Naive thymus-derived CD4-positive, alpha-beta T cell (primary cell): ENCODE measurements at regions not wholly inside any gene's neighbourhood (a gene's known extent, or its start where the extent isn't known, plus 50 kb on each side); places are given as distances from the start of the nearest gene placed in this dataset.

Experiments
- ATAC-seq: fragments of 150-1000 bp; cut with Tn5 transposase; 2 replicates; pipeline ENCODE4 v1.10.0; 2021; ENCODE audit warnings: mild to moderate bottlenecking, moderate library complexity
- CTCF ChIA-PET: fragments of 350-600 bp; sonication (Branson Sonifier 250); formaldehyde crosslinking; loops from one replicate; lab custom pipeline; 2021; ENCODE audit warnings: antibody characterized with exemption; lab: Charles Lee
- POLR2A ChIA-PET: fragments of 350-600 bp; sonication (Branson Sonifier 250); formaldehyde crosslinking; loops from one replicate; lab custom pipeline; 2021; ENCODE audit warnings: antibody characterized with exemption, inconsistent platforms; lab: Charles Lee
- DNase-seq, 9 donors: peaks; one replicate each; pipeline versions ENCODE4 v3.0.0 to v3.0.0-alpha.2; 2020 to 2022; ENCODE audit warnings: mixed read lengths in 1 of 9
- H3K27ac ChIP-seq: one replicate; pipeline ENCODE4 v1.7.0; 2013; ENCODE audit warnings: mild to moderate bottlenecking, low read depth, low read length, moderate library complexity
- H3K27me3 ChIP-seq, 2 donors: one replicate each; pipeline ENCODE4 v1.7.0; 2013; ENCODE audit warnings: low read length in 2 of 2, mild to moderate bottlenecking in 2 of 2, moderate library complexity in 2 of 2; ENCODE audit not compliant: control insufficient read depth in 2 of 2, insufficient read depth in 2 of 2
- H3K36me3 ChIP-seq, 3 experiments: 1 replicate in 2 of 3; 2 replicates in 1 of 3; pipeline ENCODE4 v1.7.0; 2013; ENCODE audit warnings: low read length in 3 of 3, mild to moderate bottlenecking in 3 of 3, moderate library complexity in 1 of 3; ENCODE audit not compliant: insufficient read depth in 3 of 3, control insufficient read depth in 2 of 3
- H3K4me1 ChIP-seq, 2 donors: one replicate each; pipeline ENCODE4 v1.7.0; 2013; ENCODE audit warnings: low read length in 2 of 2, mild to moderate bottlenecking in 2 of 2, moderate library complexity in 1 of 2; ENCODE audit not compliant: control insufficient read depth in 2 of 2, insufficient read depth in 2 of 2
- H3K4me3 ChIP-seq: 2 replicates; pipeline ENCODE4 v1.7.0; 2013; ENCODE audit warnings: mild to moderate bottlenecking, low read length
- H3K9me3 ChIP-seq, 3 experiments: 1 replicate in 2 of 3; 2 replicates in 1 of 3; pipeline ENCODE4 v1.7.0; 2013; ENCODE audit warnings: low read length in 3 of 3; ENCODE audit not compliant: control insufficient read depth in 2 of 3
- H3K27ac Mint-ChIP-seq, 9 donors: one replicate each; pipeline ENCODE4 v1.8.0; 2020 to 2022; ENCODE audit warnings: mixed read lengths in 9 of 9, mild to moderate bottlenecking in 8 of 9, moderate library complexity in 5 of 9, inconsistent platforms in 2 of 9
- H3K27me3 Mint-ChIP-seq, 5 donors: one replicate each; pipeline ENCODE4 v1.8.0; 2021 to 2022; ENCODE audit warnings: mixed read lengths in 5 of 5, mild to moderate bottlenecking in 1 of 5
- H3K36me3 Mint-ChIP-seq, 5 donors: one replicate each; pipeline ENCODE4 v1.8.0; 2020 to 2022; ENCODE audit warnings: mixed read lengths in 5 of 5, mild to moderate bottlenecking in 3 of 5, inconsistent platforms in 1 of 5
- H3K4me1 Mint-ChIP-seq, 7 donors: one replicate each; pipeline ENCODE4 v1.8.0; 2020 to 2022; ENCODE audit warnings: mixed read lengths in 7 of 7, mild to moderate bottlenecking in 3 of 7, inconsistent platforms in 1 of 7
- H3K4me3 Mint-ChIP-seq, 10 donors: one replicate each; pipeline ENCODE4 v1.8.0; 2020 to 2022; ENCODE audit warnings: mild to moderate bottlenecking in 10 of 10, mixed read lengths in 10 of 10, moderate library complexity in 6 of 10, inconsistent platforms in 2 of 10
- H3K9me3 Mint-ChIP-seq, 11 donors: one replicate each; pipeline ENCODE4 v1.8.0; 2020 to 2022; ENCODE audit warnings: mixed read lengths in 11 of 11, mild to moderate bottlenecking in 4 of 11, inconsistent platforms in 1 of 11, moderate library complexity in 1 of 11
- intact Hi-C, 2 donors: fragments of 100-400 bp; cut with micrococcal nuclease; formaldehyde crosslinking; loops; one replicate each; pipeline ENCODE4 v1.15.1; 2023

GRCh38 chr13:90455067-90455466 is 892.4 kb upstream of the MIR17HG start:
- DNase-seq (no peak), ATAC-seq (no peak)
- Histone ChIP-seq H3K4me3 (no peak overlapping the region), H3K36me3 (no peaks in the 10 kb centered on the region), H3K4me1 (no peaks in the 10 kb centered on the region), H3K27me3 (no peaks in the 10 kb centered on the region), H3K27ac (no peak overlapping the region), H3K9me3 (no peaks in the 10 kb centered on the region)
- H3K27ac Mint-ChIP-seq: no peak overlapping the region
- H3K27me3 Mint-ChIP-seq: no peaks in the 10 kb centered on the region
- peaks cover 0 to 12% (median 2%) of the 10 kb centered on the region in 11 donors for H3K9me3 Mint-ChIP-seq
- no peaks in the 10 kb centered on the region for H3K4me1 Mint-ChIP-seq
- H3K36me3 Mint-ChIP-seq: no peaks in the 10 kb centered on the region
- no peak overlapping the region for H3K4me3 Mint-ChIP-seq
- POLR2A ChIA-PET: no interaction called here
- intact Hi-C loops: no loop called here
- CTCF ChIA-PET: no interaction called here

GRCh38 chr13:90455823-90456222 is 891.7 kb upstream of the MIR17HG start:
- ATAC-seq (no peak), DNase-seq (no peak)
- no peaks in the 10 kb centered on the region for H3K27me3 Mint-ChIP-seq
- H3K27ac ChIP-seq: no peak overlapping the region
- no peak overlapping the region for H3K27ac Mint-ChIP-seq
- H3K9me3 ChIP-seq: no peaks in the 10 kb centered on the region
- H3K36me3 Mint-ChIP-seq: no peaks in the 10 kb centered on the region
- no peak overlapping the region for H3K4me3 ChIP-seq
- intact Hi-C loops: no loop called here
- ChIA-PET CTCF (no interaction called here), POLR2A (no interaction called here)
- H3K4me1 ChIP-seq: no peaks in the 10 kb centered on the region
- peaks cover 0 to 12% (median 2%) of the 10 kb centered on the region in 11 donors for H3K9me3 Mint-ChIP-seq
- no peaks in the 10 kb centered on the region for H3K4me1 Mint-ChIP-seq
- no peaks in the 10 kb centered on the region for H3K36me3 ChIP-seq
- no peak overlapping the region for H3K4me3 Mint-ChIP-seq
- no peaks in the 10 kb centered on the region for H3K27me3 ChIP-seq

GRCh38 chr13:90461398-90461797 is 886.1 kb upstream of the MIR17HG start:
- DNase-seq: no peak
- no peak for ATAC-seq
- no peak overlapping the region for H3K4me3 Mint-ChIP-seq
- Histone ChIP-seq H3K27ac (no peak overlapping the region), H3K4me1 (no peaks in the 10 kb centered on the region), H3K9me3 (no peaks in the 10 kb centered on the region), H3K4me3 (no peak overlapping the region), H3K27me3 (no peaks in the 10 kb centered on the region), H3K36me3 (no peaks in the 10 kb centered on the region)
- CTCF ChIA-PET: no interaction called here
- intact Hi-C loops: no loop called here
- no peak overlapping the region for H3K27ac Mint-ChIP-seq
- H3K9me3 Mint-ChIP-seq: peaks cover 0 to 15% (median 4%) of the 10 kb centered on the region in 11 donors
- H3K27me3 Mint-ChIP-seq: no peaks in the 10 kb centered on the region
- POLR2A ChIA-PET: no interaction called here
- H3K4me1 Mint-ChIP-seq: no peaks in the 10 kb centered on the region
- H3K36me3 Mint-ChIP-seq: no peaks in the 10 kb centered on the region

- Mint-ChIP-seq H3K36me3 (no peaks in the 10 kb centered on the region), H3K9me3 (peaks cover under 1 to 25% (median 11%) of the 10 kb centered on the region in 11 donors), H3K27me3 (no peaks in the 10 kb centered on the region), H3K4me1 (no peaks in the 10 kb centered on the region), H3K4me3 (no peak overlapping the region), H3K27ac (no peak overlapping the region)
- ATAC-seq: no peak
- intact Hi-C loops: no loop called here
- Histone ChIP-seq H3K4me1 (no peaks in the 10 kb centered on the region), H3K4me3 (no peak overlapping the region), H3K27ac (no peak overlapping the region), H3K27me3 (no peaks in the 10 kb centered on the region), H3K36me3 (no peaks in the 10 kb centered on the region), H3K9me3 (no peaks in the 10 kb centered on the region)
- POLR2A ChIA-PET: no interaction called here
- CTCF ChIA-PET: no interaction called here
- no peak for DNase-seq
Measured at GRCh38 chr13:90477216-90477615, 870.3 kb upstream of the MIR17HG start.

- ChIA-PET CTCF (no interaction called here), POLR2A (no interaction called here)
- DNase-seq (no peak), ATAC-seq (no peak)
- Mint-ChIP-seq H3K27ac (no peak overlapping the region), H3K9me3 (peaks cover 2 to 22% (median 13%) of the 10 kb centered on the region in 11 donors), H3K4me3 (no peak overlapping the region), H3K27me3 (no peaks in the 10 kb centered on the region), H3K4me1 (no peaks in the 10 kb centered on the region), H3K36me3 (no peaks in the 10 kb centered on the region)
- H3K27ac ChIP-seq: no peak overlapping the region
- no peaks in the 10 kb centered on the region for H3K9me3 ChIP-seq
- no peaks in the 10 kb centered on the region for H3K36me3 ChIP-seq
- intact Hi-C loops: no loop called here
- H3K4me1 ChIP-seq: no peaks in the 10 kb centered on the region
- no peak overlapping the region for H3K4me3 ChIP-seq
- no peaks in the 10 kb centered on the region for H3K27me3 ChIP-seq
Measured at GRCh38 chr13:90483906-90484305, 863.6 kb upstream of the MIR17HG start.

GRCh38 chr13:90485436-90485835 is 862.1 kb upstream of the MIR17HG start:
- CTCF ChIA-PET: no interaction called here
- no peak overlapping the region for H3K27ac ChIP-seq
- H3K4me1 Mint-ChIP-seq: no peaks in the 10 kb centered on the region
- peaks cover 2 to 20% (median 13%) of the 10 kb centered on the region in 11 donors for H3K9me3 Mint-ChIP-seq
- H3K4me3 Mint-ChIP-seq: no peak overlapping the region
- no peak overlapping the region for H3K27ac Mint-ChIP-seq
- no peak for ATAC-seq
- intact Hi-C loops: no loop called here
- H3K9me3 ChIP-seq: no peaks in the 10 kb centered on the region
- H3K4me3 ChIP-seq: no peak overlapping the region
- no peaks in the 10 kb centered on the region for H3K4me1 ChIP-seq
- H3K27me3 ChIP-seq: no peaks in the 10 kb centered on the region
- DNase-seq: no peak
- H3K27me3 Mint-ChIP-seq: no peaks in the 10 kb centered on the region
- H3K36me3 Mint-ChIP-seq: no peaks in the 10 kb centered on the region
- H3K36me3 ChIP-seq: no peaks in the 10 kb centered on the region
- POLR2A ChIA-PET: no interaction called here

GRCh38 chr13:90492872-90493271 is 854.6 kb upstream of the MIR17HG start:
- no peaks in the 10 kb centered on the region for H3K27me3 ChIP-seq
- Mint-ChIP-seq H3K4me3 (no peak overlapping the region), H3K4me1 (no peaks in the 10 kb centered on the region), H3K9me3 (peaks cover 3 to 32% (median 10%) of the 10 kb centered on the region in 11 donors), H3K27me3 (no peaks in the 10 kb centered on the region), H3K27ac (no peak overlapping the region), H3K36me3 (no peaks in the 10 kb centered on the region)
- no peaks in the 10 kb centered on the region for H3K4me1 ChIP-seq
- ATAC-seq: no peak
- intact Hi-C loops: no loop called here
- POLR2A ChIA-PET: no interaction called here
- no peak for DNase-seq
- H3K36me3 ChIP-seq: no peaks in the 10 kb centered on the region
- no peak overlapping the region for H3K27ac ChIP-seq
- H3K9me3 ChIP-seq: peaks cover 0 to 6% (median 0%) of the 10 kb centered on the region in 3 experiments
- CTCF ChIA-PET: no interaction called here
- H3K4me3 ChIP-seq: no peak overlapping the region
